ENCODE measurements at regions not wholly inside any gene's neighbourhood (a gene's known extent, or its start where the extent isn't known, plus 50 kb on each side); places are given as distances from the start of the nearest gene placed in this dataset.

GRCh38 chr2:53167227-53167626, 600.4 kb upstream of the CHAC2 start:
- TF ChIP-seq, protein P1, sequence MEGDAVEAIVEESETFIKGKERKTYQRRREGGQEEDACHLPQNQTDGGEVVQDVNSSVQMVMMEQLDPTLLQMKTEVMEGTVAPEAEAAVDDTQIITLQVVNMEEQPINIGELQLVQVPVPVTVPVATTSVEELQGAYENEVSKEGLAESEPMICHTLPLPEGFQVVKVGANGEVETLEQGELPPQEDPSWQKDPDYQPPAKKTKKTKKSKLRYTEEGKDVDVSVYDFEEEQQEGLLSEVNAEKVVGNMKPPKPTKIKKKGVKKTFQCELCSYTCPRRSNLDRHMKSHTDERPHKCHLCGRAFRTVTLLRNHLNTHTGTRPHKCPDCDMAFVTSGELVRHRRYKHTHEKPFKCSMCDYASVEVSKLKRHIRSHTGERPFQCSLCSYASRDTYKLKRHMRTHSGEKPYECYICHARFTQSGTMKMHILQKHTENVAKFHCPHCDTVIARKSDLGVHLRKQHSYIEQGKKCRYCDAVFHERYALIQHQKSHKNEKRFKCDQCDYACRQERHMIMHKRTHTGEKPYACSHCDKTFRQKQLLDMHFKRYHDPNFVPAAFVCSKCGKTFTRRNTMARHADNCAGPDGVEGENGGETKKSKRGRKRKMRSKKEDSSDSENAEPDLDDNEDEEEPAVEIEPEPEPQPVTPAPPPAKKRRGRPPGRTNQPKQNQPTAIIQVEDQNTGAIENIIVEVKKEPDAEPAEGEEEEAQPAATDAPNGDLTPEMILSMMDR (IDR thresholded peaks at IDR 0.05; ENCODE audit: poor library complexity), result no peak
- TF ChIP-seq EZH2phosphoT487 (IDR thresholded peaks at IDR 0.05; ENCODE audit: low read depth, severe bottlenecking, unreplicated experiment) (no peak), EZH2 (IDR thresholded peaks at IDR 0.05; ENCODE audit: borderline replicate concordance) (no peak)
- Histone ChIP-seq H3K4me3 (no peak overlapping the region), H4K20me1 (ENCODE audit: insufficient read depth, poor library complexity, severe bottlenecking) (no peaks in the 10 kb centered on the region), H3K9me3 (ENCODE audit: low read depth) (no peaks in the 10 kb centered on the region), H3K27me3 (no peaks in the 10 kb centered on the region), H3K79me2 (no peaks in the 10 kb centered on the region), H3K36me3 (replicated peaks; ENCODE audit: insufficient read depth, low read depth) (no peaks in the 10 kb centered on the region), H3K9me2 (replicated peaks; ENCODE audit: insufficient read depth) (no peaks in the 10 kb centered on the region), H3K4me2 (no peak overlapping the region), H3K27ac (no peak overlapping the region), H3K4me1 (ENCODE audit: insufficient read depth) (no peaks in the 10 kb centered on the region), H2AFZ (no peak overlapping the region)
- 82% methylated on average over 4 of the region's 4 CpGs for WGBS (ENCODE audit: low lambda C conversion rate, missing lambda C conversion rate)
- DNase-seq (ENCODE audit: low spot score), result no peak

DNA sequence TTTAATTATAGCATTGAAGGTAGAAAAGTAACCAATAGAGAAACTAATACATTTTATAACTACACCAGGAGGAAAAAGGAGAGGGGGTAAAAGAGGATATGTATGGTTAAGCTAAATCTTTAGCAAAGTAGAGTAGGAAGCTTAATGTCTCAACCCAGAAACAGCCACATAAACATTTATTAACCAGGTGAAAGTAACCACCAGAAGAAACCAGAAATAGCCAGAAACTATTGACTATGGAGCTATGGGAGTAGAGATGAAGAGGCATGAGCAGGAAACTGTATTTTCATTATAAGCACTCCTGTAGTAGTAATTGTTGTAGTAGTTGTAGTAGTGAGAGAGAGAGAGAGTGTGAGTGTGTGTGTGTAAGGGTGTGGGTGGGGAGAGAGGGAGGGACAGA, 617.5 kb upstream of the CHAC2 start:
- Histone ChIP-seq H3K4me1 (ENCODE audit: insufficient read depth) (no peaks in the 10 kb centered on the region), H3K9me2 (replicated peaks; ENCODE audit: insufficient read depth) (no peaks in the 10 kb centered on the region), H3K79me2 (no peaks in the 10 kb centered on the region), H3K36me3 (replicated peaks; ENCODE audit: insufficient read depth, low read depth) (no peaks in the 10 kb centered on the region), H3K27ac (no peak overlapping the region), H3K27me3 (no peaks in the 10 kb centered on the region), H4K20me1 (ENCODE audit: insufficient read depth, poor library complexity, severe bottlenecking) (no peaks in the 10 kb centered on the region), H3K4me3 (no peak overlapping the region), H2AFZ (no peak overlapping the region), H3K4me2 (no peak overlapping the region), H3K9me3 (ENCODE audit: low read depth) (no peaks in the 10 kb centered on the region)
- TF ChIP-seq, protein P1 (IDR thresholded peaks at IDR 0.05; ENCODE audit: poor library complexity), result no peak
- no peak for DNase-seq (ENCODE audit: low spot score)

- Histone ChIP-seq H3K4me2 (no peak overlapping the region), H3K36me3 (replicated peaks; ENCODE audit: insufficient read depth, low read depth) (no peaks in the 10 kb centered on the region), H2AFZ (no peak overlapping the region), H3K79me2 (no peaks in the 10 kb centered on the region), H4K20me1 (ENCODE audit: insufficient read depth, poor library complexity, severe bottlenecking) (no peaks in the 10 kb centered on the region), H3K27me3 (no peaks in the 10 kb centered on the region), H3K27ac (no peak overlapping the region), H3K9me2 (replicated peaks; ENCODE audit: insufficient read depth) (no peaks in the 10 kb centered on the region), H3K4me1 (ENCODE audit: insufficient read depth) (no peaks in the 10 kb centered on the region), H3K4me3 (no peak overlapping the region), H3K9me3 (ENCODE audit: low read depth) (no peaks in the 10 kb centered on the region)
- TF ChIP-seq, protein P1 (IDR thresholded peaks at IDR 0.05; ENCODE audit: poor library complexity), result no peak
- no peak for TF ChIP-seq EZH2 (IDR thresholded peaks at IDR 0.05; ENCODE audit: borderline replicate concordance)
- TF ChIP-seq EZH2phosphoT487 (IDR thresholded peaks at IDR 0.05; ENCODE audit: low read depth, severe bottlenecking, unreplicated experiment), result no peak
- DNase-seq (ENCODE audit: low spot score), result no peak
- 31% methylated on average over 3 of the region's 3 CpGs for WGBS (ENCODE audit: low lambda C conversion rate, missing lambda C conversion rate)
These were observed 619.4 kb upstream of the CHAC2 start for GRCh38 chr2:53148221-53148620.

DNA sequence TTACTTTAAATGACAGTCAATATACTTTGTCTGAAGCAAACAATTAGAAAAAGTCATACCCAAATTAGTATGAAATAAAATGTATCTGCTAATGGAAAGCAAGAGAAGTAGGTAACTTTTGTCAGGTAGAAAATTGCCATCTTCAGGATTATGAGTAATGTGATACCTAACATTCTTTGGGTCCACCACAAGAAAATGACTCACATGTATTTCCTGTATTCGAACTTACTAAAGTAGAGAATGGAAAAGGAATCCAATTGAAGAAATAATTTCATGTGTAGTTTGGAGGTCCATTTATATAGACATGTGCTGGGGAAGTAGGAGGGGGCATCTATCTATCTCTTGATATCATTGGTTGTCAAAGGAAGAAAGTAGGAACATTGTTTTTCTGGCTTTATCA, 636.2 kb upstream of the CHAC2 start:
- peaks cover 4% of the 10 kb centered on the region for H3K4me1 ChIP-seq (ENCODE audit: insufficient read depth)
- no peak overlapping the region for H2AFZ ChIP-seq
- no peak overlapping the region for H3K4me3 ChIP-seq
- no peaks in the 10 kb centered on the region for H4K20me1 ChIP-seq (ENCODE audit: insufficient read depth, poor library complexity, severe bottlenecking)
- no peak overlapping the region for H3K27ac ChIP-seq
- no peak for DNase-seq (ENCODE audit: low spot score)
- H3K9me3 ChIP-seq (ENCODE audit: low read depth), result no peaks in the 10 kb centered on the region
- H3K79me2 ChIP-seq, result no peaks in the 10 kb centered on the region
- no peak overlapping the region for H3K4me2 ChIP-seq
- no peaks in the 10 kb centered on the region for H3K36me3 ChIP-seq (replicated peaks; ENCODE audit: insufficient read depth, low read depth)
- TF ChIP-seq EZH2phosphoT487 (IDR thresholded peaks at IDR 0.05; ENCODE audit: low read depth, severe bottlenecking, unreplicated experiment) (no peak), EZH2 (IDR thresholded peaks at IDR 0.05; ENCODE audit: borderline replicate concordance) (no peak)
- TF ChIP-seq, protein P1 (IDR thresholded peaks at IDR 0.05; ENCODE audit: poor library complexity), result no peak
- no peaks in the 10 kb centered on the region for H3K27me3 ChIP-seq
- no peaks in the 10 kb centered on the region for H3K9me2 ChIP-seq (replicated peaks; ENCODE audit: insufficient read depth)
- 83% methylated on average over 1 of the region's 1 CpG for WGBS (ENCODE audit: low lambda C conversion rate, missing lambda C conversion rate)
